Endothelial cell (in vitro differentiated cells): ENCODE measurements at regions not wholly inside any gene's neighbourhood (a gene's known extent, or its start where the extent isn't known, plus 50 kb on each side); places are given as distances from the start of the nearest gene placed in this dataset.

Experiments used
- DNase-seq: peaks from one replicate; pipeline ENCODE4 v3.0.0; 2021; ENCODE audit warnings: low spot score
- H3K27ac Mint-ChIP-seq: one replicate; pipeline ENCODE4 v1.8.0; 2021; ENCODE audit warnings: mixed read lengths, inconsistent platforms; ENCODE audit not compliant: unreplicated experiment
- H3K27me3 Mint-ChIP-seq: one replicate; pipeline ENCODE4 v1.8.0; 2021; ENCODE audit warnings: mild to moderate bottlenecking, moderate library complexity, mixed read lengths, inconsistent platforms; ENCODE audit not compliant: unreplicated experiment
- H3K36me3 Mint-ChIP-seq: one replicate; pipeline ENCODE4 v1.8.0; 2021; ENCODE audit warnings: mild to moderate bottlenecking, low read depth, mixed read lengths, inconsistent platforms; ENCODE audit not compliant: unreplicated experiment
- H3K4me1 Mint-ChIP-seq: one replicate; pipeline ENCODE4 v1.8.0; 2021; ENCODE audit warnings: mild to moderate bottlenecking, mixed read lengths, inconsistent platforms; ENCODE audit not compliant: unreplicated experiment
- H3K4me3 Mint-ChIP-seq: one replicate; pipeline ENCODE4 v1.8.0; 2021; ENCODE audit warnings: mild to moderate bottlenecking, mixed read lengths, inconsistent platforms; ENCODE audit not compliant: unreplicated experiment
- H3K9me3 Mint-ChIP-seq: one replicate; pipeline ENCODE4 v1.8.0; 2021; ENCODE audit warnings: mixed read lengths, inconsistent platforms; ENCODE audit not compliant: unreplicated experiment
- TF ChIP-seq, protein P1 (sequence below): fragments of 200-600 bp; sonication (generic); IDR thresholded peaks from one replicate; pipeline ENCODE4 v1.5.0; 2021; ENCODE audit warnings: antibody characterized with exemption; ENCODE audit not compliant: unreplicated experiment

DNA sequence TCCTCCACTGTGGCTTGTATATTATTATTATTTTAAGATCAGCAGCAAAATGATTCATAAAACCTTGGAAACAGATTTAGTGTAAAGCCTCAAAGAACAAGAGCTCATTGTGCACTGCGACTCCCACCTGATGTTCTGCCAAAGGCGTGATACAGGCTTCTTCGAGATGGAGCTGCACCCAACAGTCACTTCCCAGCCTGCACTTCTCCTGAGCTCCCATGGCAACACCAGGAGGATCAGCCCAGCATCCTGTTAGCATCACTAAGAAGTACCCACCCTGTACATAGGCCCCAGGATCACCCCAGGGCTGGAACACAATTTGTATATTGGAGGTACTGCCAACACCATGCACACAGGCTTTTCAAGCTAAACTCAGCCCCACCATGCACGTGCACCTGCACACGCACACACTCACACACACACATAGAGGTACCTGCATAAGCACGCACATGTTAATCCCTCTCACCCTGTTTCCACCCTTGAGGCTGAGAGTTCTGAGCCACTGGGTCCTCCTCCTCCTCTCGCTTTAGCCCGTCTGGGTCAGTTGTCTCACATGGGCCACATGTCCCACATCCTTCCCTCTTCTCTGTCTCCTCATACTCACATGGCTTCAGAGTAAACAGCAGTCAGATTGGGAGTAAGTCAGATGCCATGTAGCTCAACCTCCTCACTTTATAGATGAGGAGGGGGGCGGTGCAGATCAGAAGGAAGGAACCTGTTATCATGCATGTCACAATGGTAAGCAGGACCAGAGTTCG is 281.9 kb upstream of the POU3F1 start:
- no peak overlapping the region for H3K27ac Mint-ChIP-seq
- H3K9me3 Mint-ChIP-seq, result no peaks in the 10 kb centered on the region
- DNase-seq, result no peak
- TF ChIP-seq, protein P1, sequence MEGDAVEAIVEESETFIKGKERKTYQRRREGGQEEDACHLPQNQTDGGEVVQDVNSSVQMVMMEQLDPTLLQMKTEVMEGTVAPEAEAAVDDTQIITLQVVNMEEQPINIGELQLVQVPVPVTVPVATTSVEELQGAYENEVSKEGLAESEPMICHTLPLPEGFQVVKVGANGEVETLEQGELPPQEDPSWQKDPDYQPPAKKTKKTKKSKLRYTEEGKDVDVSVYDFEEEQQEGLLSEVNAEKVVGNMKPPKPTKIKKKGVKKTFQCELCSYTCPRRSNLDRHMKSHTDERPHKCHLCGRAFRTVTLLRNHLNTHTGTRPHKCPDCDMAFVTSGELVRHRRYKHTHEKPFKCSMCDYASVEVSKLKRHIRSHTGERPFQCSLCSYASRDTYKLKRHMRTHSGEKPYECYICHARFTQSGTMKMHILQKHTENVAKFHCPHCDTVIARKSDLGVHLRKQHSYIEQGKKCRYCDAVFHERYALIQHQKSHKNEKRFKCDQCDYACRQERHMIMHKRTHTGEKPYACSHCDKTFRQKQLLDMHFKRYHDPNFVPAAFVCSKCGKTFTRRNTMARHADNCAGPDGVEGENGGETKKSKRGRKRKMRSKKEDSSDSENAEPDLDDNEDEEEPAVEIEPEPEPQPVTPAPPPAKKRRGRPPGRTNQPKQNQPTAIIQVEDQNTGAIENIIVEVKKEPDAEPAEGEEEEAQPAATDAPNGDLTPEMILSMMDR, result no peak
- no peaks in the 10 kb centered on the region for H3K36me3 Mint-ChIP-seq
- peaks cover 4% of the 10 kb centered on the region for H3K27me3 Mint-ChIP-seq
- no peaks in the 10 kb centered on the region for H3K4me1 Mint-ChIP-seq
- no peak overlapping the region for H3K4me3 Mint-ChIP-seq

DNA sequence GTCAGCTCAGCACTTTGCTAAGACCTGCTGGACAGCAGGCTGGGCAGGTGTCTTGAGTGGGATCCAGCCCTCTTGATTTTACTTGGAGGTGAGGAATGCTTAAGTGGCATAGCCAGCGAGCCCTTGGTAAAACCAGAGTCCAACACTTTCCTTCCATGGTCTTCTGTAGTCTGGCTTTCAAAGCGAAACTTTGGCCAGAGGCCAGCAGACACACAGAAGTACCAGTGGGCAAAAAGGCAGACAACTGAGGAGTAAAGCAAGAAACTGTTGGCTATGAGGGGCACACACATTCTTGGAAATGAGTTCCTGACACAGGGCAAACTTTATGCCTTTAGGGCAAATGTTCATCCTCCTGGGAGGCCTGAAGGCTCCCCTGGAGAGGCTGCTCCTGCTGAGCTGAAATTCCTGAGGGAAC is 281.0 kb upstream of the POU3F1 start:
- H3K27ac Mint-ChIP-seq, result no peak overlapping the region
- H3K4me1 Mint-ChIP-seq, result no peaks in the 10 kb centered on the region
- TF ChIP-seq, protein P1, result no peak
- no peak for DNase-seq
- no peaks in the 10 kb centered on the region for H3K9me3 Mint-ChIP-seq
- no peak overlapping the region for H3K4me3 Mint-ChIP-seq
- H3K27me3 Mint-ChIP-seq, result peaks cover 6% of the 10 kb centered on the region
- no peaks in the 10 kb centered on the region for H3K36me3 Mint-ChIP-seq

DNA sequence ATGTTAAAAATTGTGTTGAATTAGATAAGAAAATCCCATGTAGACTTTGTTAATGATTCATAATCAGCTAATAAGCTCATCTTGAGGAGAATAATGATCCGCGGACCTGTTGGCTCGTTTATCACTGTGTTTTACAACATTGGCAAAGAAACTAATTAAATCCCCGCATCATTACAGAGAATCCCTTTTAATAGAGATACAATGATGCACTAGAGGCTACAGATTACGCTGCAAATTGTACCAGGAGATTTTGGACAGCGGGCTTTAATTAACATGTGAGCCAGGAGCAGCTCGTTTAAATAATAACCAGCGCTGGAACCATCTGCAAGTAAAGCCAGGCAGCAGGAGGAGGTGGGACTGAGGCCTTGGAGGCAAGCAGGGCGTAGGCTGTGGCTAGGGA is 280.3 kb upstream of the POU3F1 start:
- H3K36me3 Mint-ChIP-seq, result no peaks in the 10 kb centered on the region
- H3K27me3 Mint-ChIP-seq, result peaks cover 6% of the 10 kb centered on the region
- no peak overlapping the region for H3K27ac Mint-ChIP-seq
- TF ChIP-seq, protein P1, result no peak
- H3K9me3 Mint-ChIP-seq, result no peaks in the 10 kb centered on the region
- no peaks in the 10 kb centered on the region for H3K4me1 Mint-ChIP-seq
- no peak for DNase-seq
- no peak overlapping the region for H3K4me3 Mint-ChIP-seq

DNA sequence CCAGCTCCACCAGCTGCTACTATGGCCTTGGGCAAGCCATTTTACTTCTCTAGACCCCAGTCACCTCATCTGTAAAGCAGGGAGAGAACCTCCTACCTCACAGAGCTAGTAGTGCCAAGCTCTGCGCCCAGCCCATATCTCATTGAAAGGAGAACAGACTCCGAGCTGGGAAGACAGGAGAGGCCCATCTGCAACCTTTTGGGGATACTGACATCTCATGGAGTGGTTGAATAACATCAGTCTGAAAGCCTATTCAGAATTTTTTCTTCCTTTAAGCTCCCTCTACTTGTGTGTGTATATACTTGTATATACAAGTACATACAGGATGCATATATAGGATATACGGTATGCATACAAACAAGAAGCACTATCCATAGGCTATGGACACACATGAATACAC is 279.5 kb upstream of the POU3F1 start:
- no peaks in the 10 kb centered on the region for H3K4me1 Mint-ChIP-seq
- no peak overlapping the region for H3K27ac Mint-ChIP-seq
- H3K36me3 Mint-ChIP-seq, result no peaks in the 10 kb centered on the region
- no peaks in the 10 kb centered on the region for H3K9me3 Mint-ChIP-seq
- H3K4me3 Mint-ChIP-seq, result no peak overlapping the region
- peaks cover 6% of the 10 kb centered on the region for H3K27me3 Mint-ChIP-seq
- TF ChIP-seq, protein P1, result no peak
- no peak for DNase-seq

DNA sequence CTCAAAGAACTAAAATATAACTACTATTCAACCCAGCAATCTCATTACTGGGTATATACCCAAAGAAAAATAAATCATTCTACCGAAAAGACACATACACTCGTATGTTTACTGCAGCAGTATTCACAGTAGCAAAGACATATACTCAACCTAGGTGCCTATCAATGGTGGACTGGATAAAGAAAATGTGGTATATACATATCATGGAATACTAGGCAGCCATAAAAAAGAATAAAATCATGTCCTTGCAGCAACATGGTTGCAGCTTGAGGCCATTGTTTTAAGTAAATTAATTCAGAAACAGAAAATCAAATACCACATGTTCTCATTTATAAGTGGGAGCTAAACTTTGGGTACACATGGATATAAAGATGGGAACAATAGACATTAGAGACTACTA is 266.2 kb upstream of the POU3F1 start:
- no peaks in the 10 kb centered on the region for H3K36me3 Mint-ChIP-seq
- H3K27me3 Mint-ChIP-seq, result peaks cover 2% of the 10 kb centered on the region
- no peak for DNase-seq
- H3K4me1 Mint-ChIP-seq, result no peaks in the 10 kb centered on the region
- TF ChIP-seq, protein P1, result no peak
- no peak overlapping the region for H3K27ac Mint-ChIP-seq
- H3K9me3 Mint-ChIP-seq, result no peaks in the 10 kb centered on the region
- H3K4me3 Mint-ChIP-seq, result no peak overlapping the region
